Spleen (tissue), 11 donors: ENCODE measurements at regions not wholly inside any gene's neighbourhood (a gene's known extent, or its start where the extent isn't known, plus 50 kb on each side); places are given as distances from the start of the nearest gene placed in this dataset.

Source experiments
- DNase-seq: peaks from one replicate; pipeline ENCODE4 v3.0.0-alpha.2; 2020
- H3K27ac ChIP-seq, 8 donors: fragments of 200-600 bp; sonication (generic) in 7 of 8; 1 replicate in 4 of 8; 2 replicates in 4 of 8; pipeline versions ENCODE4 v1.5.0 to v1.8.0; 2016 to 2021; ENCODE audit warnings: inconsistent platforms in 4 of 8, mild to moderate bottlenecking in 4 of 8, moderate library complexity in 1 of 8
- H3K27me3 ChIP-seq, 7 donors: fragments of 200-600 bp; sonication (generic) in 6 of 7; replicated peaks in 1 of 7; 1 replicate in 4 of 7; 2 replicates in 3 of 7; pipeline versions ENCODE4 v1.5.0 to v1.8.0; 2016 to 2021; ENCODE audit warnings: inconsistent platforms in 3 of 7, mild to moderate bottlenecking in 1 of 7
- H3K36me3 ChIP-seq, 6 donors: fragments of 200-600 bp; sonication (generic) in 5 of 6; 1 replicate in 4 of 6; 2 replicates in 2 of 6; pipeline versions ENCODE4 v1.5.0 to v1.8.0; 2016 to 2021; ENCODE audit warnings: inconsistent platforms in 2 of 6
- H3K4me1 ChIP-seq, 6 donors: fragments of 200-600 bp; sonication (generic) in 5 of 6; 1 replicate in 3 of 6; 2 replicates in 3 of 6; pipeline versions ENCODE4 v1.5.0 to v1.8.0; 2016 to 2021; ENCODE audit warnings: inconsistent platforms in 3 of 6
- H3K4me3 ChIP-seq, 8 donors: fragments of 200-600 bp; sonication (generic) in 7 of 8; 1 replicate in 4 of 8; 2 replicates in 4 of 8; pipeline versions ENCODE4 v1.5.0 to v1.8.0; 2016 to 2021; ENCODE audit warnings: inconsistent platforms in 4 of 8, mild to moderate bottlenecking in 4 of 8, moderate library complexity in 2 of 8
- H3K9me3 ChIP-seq, 8 donors: fragments of 200-600 bp; sonication (generic) in 7 of 8; 1 replicate in 4 of 8; 2 replicates in 4 of 8; pipeline versions ENCODE4 v1.5.0 to v1.8.0; 2016 to 2021; ENCODE audit warnings: inconsistent platforms in 4 of 8
- POLR2A ChIP-seq, 3 donors: fragments of 450-650 bp; IDR thresholded peaks; one replicate each; pipeline ENCODE4 v1.5.1; 2017; ENCODE audit warnings: antibody characterized with exemption in 3 of 3, mild to moderate bottlenecking in 1 of 3
- POLR2AphosphoS5 ChIP-seq, 3 donors: sonication (generic); formaldehyde crosslinking; IDR thresholded peaks; one replicate each; pipeline ENCODE4 v1.5.1; 2017; ENCODE audit warnings: antibody characterized with exemption in 3 of 3
- WGBS, 5 donors: extraction: QIAGEN DNeasy Blood & Tissue Kit in 3 of 5; methylation state at CpG; one replicate each; pipeline versions ENCODE4 v1.1.5 to v1.1.7; 2013 to 2018; 5-methylcytosine and 5-hydroxymethylcytosine counted together
- intact Hi-C: fragments of 100-400 bp; cut with DNase I; formaldehyde crosslinking; loops from one replicate; pipeline ENCODE4 v1.15.0; 2023; ENCODE audit warnings: low total_unique reads
- TF ChIP-seq, protein P1 (sequence below), 11 experiments: fragments of 200-600 bp in 7 of 11; fragments of 450-650 bp in 4 of 11; sonication (generic) in 4 of 11; IDR thresholded peaks in 8 of 11; conservative IDR thresholded peaks in 3 of 11; 1 replicate in 7 of 11; 2 replicates in 4 of 11; pipeline versions ENCODE4 v1.4.0 to v1.8.0; 2016 to 2021; ENCODE audit warnings: antibody characterized with exemption in 11 of 11, inconsistent platforms in 4 of 11, mild to moderate bottlenecking in 1 of 11
- donor health status: healthy with polysubstance abuse.
- donor health status: DM: no; HTN: no; CAD: no; lungs with moderate emphysema.
- donor health status: DM: no; HTN: no; CAD: no.
- donor health status: Bipolar disorder and iron deficiency.
- donor health status: healthy.
- donor health status: DM: no; HTN: no; CAD: no.
- donor health status: DM: yes; HTN: yes; CAD: no.

DNA sequence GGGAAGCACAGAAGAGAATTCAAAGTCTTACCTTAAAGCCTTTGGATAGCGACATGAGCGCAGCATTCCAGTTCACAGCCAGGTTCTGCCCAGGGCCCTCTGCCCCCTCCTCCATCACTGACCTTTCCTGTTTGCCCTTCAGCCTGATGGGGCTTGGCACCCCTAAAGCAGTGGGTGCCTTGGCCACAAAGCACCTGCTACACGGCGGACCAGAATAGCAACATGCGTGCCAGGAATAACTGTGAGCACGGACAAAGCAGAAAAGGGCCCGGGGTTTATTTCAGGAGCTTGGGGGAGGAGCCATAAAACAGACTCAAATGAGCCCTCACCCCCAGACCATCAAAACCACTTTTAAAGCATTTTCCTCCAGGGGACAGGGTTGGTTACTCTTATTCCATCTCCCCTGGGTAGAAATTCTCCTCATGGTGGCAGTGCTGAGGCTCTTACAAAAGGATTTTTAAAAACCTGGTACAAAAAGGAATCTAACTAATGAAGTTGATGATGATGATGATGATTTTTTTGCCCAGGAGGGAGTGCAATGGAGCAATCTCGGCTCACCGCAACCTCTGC, 135.4 kb downstream of the KLF13 start:
- H3K27me3 ChIP-seq: no peaks in the 10 kb centered on the region
- no peak overlapping the region for H3K27ac ChIP-seq
- H3K4me1 ChIP-seq: peaks cover 0 to 44% (median 25%) of the 10 kb centered on the region in 6 donors
- H3K36me3 ChIP-seq: no peaks in the 10 kb centered on the region
- DNase-seq: peak; percentile 40
- H3K9me3 ChIP-seq: no peaks in the 10 kb centered on the region
- intact Hi-C loops: no loop called here
- 76 to 94% (median 89%) methylated on average over 9 of the region's 9 CpGs for whole genome bisulfite sequencing, 5 donors
- H3K4me3 ChIP-seq: no peak overlapping the region
- TF ChIP-seq POLR2A (IDR thresholded peaks at IDR 0.05) (no peak), POLR2AphosphoS5 (IDR thresholded peaks at IDR 0.05) (no peak)
- TF ChIP-seq, protein P1, sequence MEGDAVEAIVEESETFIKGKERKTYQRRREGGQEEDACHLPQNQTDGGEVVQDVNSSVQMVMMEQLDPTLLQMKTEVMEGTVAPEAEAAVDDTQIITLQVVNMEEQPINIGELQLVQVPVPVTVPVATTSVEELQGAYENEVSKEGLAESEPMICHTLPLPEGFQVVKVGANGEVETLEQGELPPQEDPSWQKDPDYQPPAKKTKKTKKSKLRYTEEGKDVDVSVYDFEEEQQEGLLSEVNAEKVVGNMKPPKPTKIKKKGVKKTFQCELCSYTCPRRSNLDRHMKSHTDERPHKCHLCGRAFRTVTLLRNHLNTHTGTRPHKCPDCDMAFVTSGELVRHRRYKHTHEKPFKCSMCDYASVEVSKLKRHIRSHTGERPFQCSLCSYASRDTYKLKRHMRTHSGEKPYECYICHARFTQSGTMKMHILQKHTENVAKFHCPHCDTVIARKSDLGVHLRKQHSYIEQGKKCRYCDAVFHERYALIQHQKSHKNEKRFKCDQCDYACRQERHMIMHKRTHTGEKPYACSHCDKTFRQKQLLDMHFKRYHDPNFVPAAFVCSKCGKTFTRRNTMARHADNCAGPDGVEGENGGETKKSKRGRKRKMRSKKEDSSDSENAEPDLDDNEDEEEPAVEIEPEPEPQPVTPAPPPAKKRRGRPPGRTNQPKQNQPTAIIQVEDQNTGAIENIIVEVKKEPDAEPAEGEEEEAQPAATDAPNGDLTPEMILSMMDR (IDR thresholded peaks at IDR 0.05 in 8 of 11, conservative IDR thresholded peaks at IDR 0.05 in 3 of 11): no peak

DNA sequence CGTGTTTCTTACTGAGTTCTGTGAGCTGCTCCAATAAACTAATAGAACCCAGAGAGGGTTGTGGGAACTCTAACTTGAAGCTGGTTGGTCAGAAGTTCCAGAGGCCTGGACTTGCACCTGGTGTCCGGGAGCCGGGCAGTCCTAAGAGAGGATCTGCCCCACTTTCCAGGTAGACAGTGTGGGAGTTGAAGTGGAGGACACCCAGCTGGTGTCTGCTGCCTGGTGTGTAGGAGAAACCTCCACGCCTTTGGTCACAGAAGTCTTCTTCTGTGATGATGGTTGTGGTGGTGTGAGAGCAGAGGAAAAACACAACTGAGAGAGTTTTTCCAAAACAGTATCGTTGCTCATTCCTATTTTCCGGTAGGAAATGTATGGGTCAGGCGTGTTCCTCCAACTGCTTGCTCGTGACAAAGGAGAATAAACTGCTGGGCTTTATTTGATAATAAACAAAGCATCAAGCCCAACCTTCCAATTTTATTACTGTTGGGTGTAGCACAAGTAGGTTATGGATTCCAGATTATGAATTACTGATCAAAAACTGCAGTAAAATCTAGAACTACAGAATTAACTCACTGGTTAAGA, 137.0 kb downstream of the KLF13 start:
- Histone ChIP-seq H3K4me1 (peaks cover 0 to 39% (median 19%) of the 10 kb centered on the region in 6 donors), H3K36me3 (no peaks in the 10 kb centered on the region), H3K27ac (no peak overlapping the region), H3K4me3 (no peak overlapping the region), H3K9me3 (no peaks in the 10 kb centered on the region), H3K27me3 (no peaks in the 10 kb centered on the region)
- WGBS, 5 donors: 65 to 87% (median 80%) methylated on average over 8 of the region's 8 CpGs
- DNase-seq: no peak
- TF ChIP-seq POLR2AphosphoS5 (IDR thresholded peaks at IDR 0.05): no peak
- no peak for TF ChIP-seq POLR2A (IDR thresholded peaks at IDR 0.05)
- TF ChIP-seq, protein P1 (IDR thresholded peaks at IDR 0.05 in 8 of 11, conservative IDR thresholded peaks at IDR 0.05 in 3 of 11): no peak
- intact Hi-C loops: no loop called here

DNA sequence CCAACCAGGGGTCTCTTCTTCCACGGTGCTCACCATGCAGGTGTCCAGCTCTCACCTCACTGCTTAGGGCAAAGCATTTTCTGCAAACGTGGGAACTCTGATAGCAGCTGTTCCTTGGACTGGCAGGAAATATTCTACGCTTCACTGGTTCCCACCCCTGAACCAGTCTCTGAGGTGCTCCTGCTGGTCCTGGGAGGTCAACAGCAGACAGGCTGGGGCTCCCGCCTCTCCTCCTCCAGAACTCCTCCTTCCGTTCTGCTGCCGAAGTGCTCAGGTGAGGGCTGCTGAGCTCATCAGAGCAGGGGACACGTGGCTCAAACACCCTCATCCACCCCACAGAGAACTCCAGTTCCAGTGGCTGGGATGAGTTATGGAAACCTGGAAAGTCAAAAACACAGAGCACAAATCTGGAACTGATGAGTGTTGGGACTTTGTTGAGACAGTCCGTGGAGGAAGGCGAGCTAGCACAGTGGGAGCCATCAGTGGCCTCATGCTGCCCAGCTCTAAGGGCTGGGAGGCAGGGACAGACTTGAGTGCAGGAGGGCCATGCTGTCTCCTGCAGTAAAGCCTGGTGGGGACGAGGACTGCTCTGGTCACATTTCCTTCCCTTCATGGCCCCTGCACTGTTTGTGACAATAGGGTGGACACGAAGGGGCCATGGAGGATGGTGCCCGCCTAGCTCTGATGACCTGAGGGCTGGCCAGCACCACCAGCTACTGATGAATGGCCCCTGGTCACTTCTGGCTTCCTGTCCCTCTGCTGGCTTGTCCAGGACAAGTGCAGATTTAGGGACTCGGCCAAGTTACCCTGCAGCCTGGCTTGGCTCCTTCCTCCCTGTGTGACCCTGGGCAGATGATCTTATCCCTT, 137.8 kb downstream of the KLF13 start:
- H3K4me3 ChIP-seq: no peak overlapping the region
- peaks cover 0 to 30% (median 12%) of the 10 kb centered on the region in 6 donors for H3K4me1 ChIP-seq
- H3K27me3 ChIP-seq: no peaks in the 10 kb centered on the region
- no peaks in the 10 kb centered on the region for H3K36me3 ChIP-seq
- H3K27ac ChIP-seq: peak overlapping the region in 1 of 8 donors; percentile 18
- 67 to 80% (median 72%) methylated on average over 13 of the region's 13 CpGs for WGBS, 5 donors
- no peak for TF ChIP-seq POLR2A (IDR thresholded peaks at IDR 0.05)
- peak in 1 of 3 donors; percentile 31 for TF ChIP-seq POLR2AphosphoS5 (IDR thresholded peaks at IDR 0.05)
- TF ChIP-seq, protein P1 (IDR thresholded peaks at IDR 0.05 in 8 of 11, conservative IDR thresholded peaks at IDR 0.05 in 3 of 11): no peak
- peak; percentile 62 for DNase-seq
- intact Hi-C loops: no loop called here
- no peaks in the 10 kb centered on the region for H3K9me3 ChIP-seq
